ENCODE measurements at regions not wholly inside any gene's neighbourhood (a gene's known extent, or its start where the extent isn't known, plus 50 kb on each side); places are given as distances from the start of the nearest gene placed in this dataset.

- no peaks in the 10 kb centered on the region for H3K36me3 ChIP-seq
- no peaks in the 10 kb centered on the region for H3K27me3 ChIP-seq (replicated peaks; ENCODE audit: insufficient read depth)
- no peaks in the 10 kb centered on the region for H3K4me1 ChIP-seq (ENCODE audit: control insufficient read depth in 1 of 2, low read depth in 2 of 2)
- ATAC-seq (ENCODE audit: insufficient number of reproducible peaks, low FRiP score, low read depth): no peak
- H3K4me3 ChIP-seq: no peak overlapping the region
- H3K27ac ChIP-seq: no peak overlapping the region
- no peak for TF ChIP-seq CTCF (IDR thresholded peaks at IDR 0.05)
- H3K9me3 ChIP-seq: no peaks in the 10 kb centered on the region
- DNase-seq (ENCODE audit: low spot score): no peak
Measured at GRCh38 chr6:74654296-74654695, 551.6 kb downstream of the COL12A1 start.

GRCh38 chr6:74651948-74652842, 553.7 kb downstream of the COL12A1 start:
- Histone ChIP-seq H3K4me1 (ENCODE audit: control insufficient read depth in 1 of 2, low read depth in 2 of 2) (no peaks in the 10 kb centered on the region), H3K36me3 (no peaks in the 10 kb centered on the region), H3K27me3 (replicated peaks; ENCODE audit: insufficient read depth) (no peaks in the 10 kb centered on the region), H3K9me3 (no peaks in the 10 kb centered on the region), H3K4me3 (no peak overlapping the region), H3K27ac (no peak overlapping the region)
- no peak for TF ChIP-seq CTCF (IDR thresholded peaks at IDR 0.05)
- DNase-seq (ENCODE audit: low spot score): no peak
- no peak for ATAC-seq (ENCODE audit: insufficient number of reproducible peaks, low FRiP score, low read depth)

- Histone ChIP-seq H3K4me1 (ENCODE audit: control insufficient read depth in 1 of 2, low read depth in 2 of 2) (no peaks in the 10 kb centered on the region), H3K27me3 (replicated peaks; ENCODE audit: insufficient read depth) (no peaks in the 10 kb centered on the region), H3K27ac (no peak overlapping the region), H3K36me3 (no peaks in the 10 kb centered on the region), H3K4me3 (no peak overlapping the region), H3K9me3 (no peaks in the 10 kb centered on the region)
- DNase-seq (ENCODE audit: low spot score): no peak
- no peak for TF ChIP-seq CTCF (IDR thresholded peaks at IDR 0.05)
- no peak for ATAC-seq (ENCODE audit: insufficient number of reproducible peaks, low FRiP score, low read depth)
Measured at GRCh38 chr6:74650668-74651067, 555.2 kb downstream of the COL12A1 start.

- Histone ChIP-seq H3K4me1 (ENCODE audit: control insufficient read depth in 1 of 2, low read depth in 2 of 2) (no peaks in the 10 kb centered on the region), H3K27ac (no peak overlapping the region), H3K36me3 (no peaks in the 10 kb centered on the region), H3K9me3 (no peaks in the 10 kb centered on the region), H3K27me3 (replicated peaks; ENCODE audit: insufficient read depth) (no peaks in the 10 kb centered on the region), H3K4me3 (no peak overlapping the region)
- DNase-seq (ENCODE audit: low spot score) (no peak), ATAC-seq (ENCODE audit: insufficient number of reproducible peaks, low FRiP score, low read depth) (no peak)
- no peak for TF ChIP-seq CTCF (IDR thresholded peaks at IDR 0.05)
Measured at GRCh38 chr6:74646461-74646860, 559.4 kb downstream of the COL12A1 start.

- H3K4me1 ChIP-seq (ENCODE audit: control insufficient read depth in 1 of 2, low read depth in 2 of 2): no peaks in the 10 kb centered on the region
- no peak overlapping the region for H3K4me3 ChIP-seq
- no peaks in the 10 kb centered on the region for H3K36me3 ChIP-seq
- ATAC-seq (ENCODE audit: insufficient number of reproducible peaks, low FRiP score, low read depth): no peak
- no peaks in the 10 kb centered on the region for H3K27me3 ChIP-seq (replicated peaks; ENCODE audit: insufficient read depth)
- H3K9me3 ChIP-seq: no peaks in the 10 kb centered on the region
- no peak for TF ChIP-seq CTCF (IDR thresholded peaks at IDR 0.05)
- no peak for DNase-seq (ENCODE audit: low spot score)
- H3K27ac ChIP-seq: no peak overlapping the region
Measured at GRCh38 chr6:74645108-74645849, 560.6 kb downstream of the COL12A1 start.

Measured in thoracic aorta (tissue), 2 donors.